ENCODE measurements at regions not wholly inside any gene's neighbourhood (a gene's known extent, or its start where the extent isn't known, plus 50 kb on each side); places are given as distances from the start of the nearest gene placed in this dataset.
"Not testable (repeated sequence)": the region's sequence is repeated elsewhere in the genome, so short reads cannot be mapped to it uniquely, and the experiment has no call there.

- Histone ChIP-seq H3K36me3 (no peaks in the 10 kb centered on the region), H3K4me3 (no peak overlapping the region), H3K27me3 (no peaks in the 10 kb centered on the region), H3K9me3 (no peaks in the 10 kb centered on the region)
- no peak for DNase-seq
Observed at GRCh38 chr2:71992036-71992435, 155.6 kb downstream of the CYP26B1 start.

GRCh38 chr2:71991397-71991796 is 156.3 kb downstream of the CYP26B1 start:
- DNase-seq, result no peak
- Histone ChIP-seq H3K36me3 (no peaks in the 10 kb centered on the region), H3K4me3 (no peak overlapping the region), H3K9me3 (no peaks in the 10 kb centered on the region), H3K27me3 (no peaks in the 10 kb centered on the region)

GRCh38 chr2:71990826-71991225 is 156.8 kb downstream of the CYP26B1 start:
- H3K4me3 ChIP-seq, result no peak overlapping the region
- DNase-seq, result no peak
- no peaks in the 10 kb centered on the region for H3K36me3 ChIP-seq
- H3K9me3 ChIP-seq, result no peaks in the 10 kb centered on the region
- H3K27me3 ChIP-seq, result no peaks in the 10 kb centered on the region

- DNase-seq, result no peak
- Histone ChIP-seq H3K36me3 (no peaks in the 10 kb centered on the region), H3K9me3 (no peaks in the 10 kb centered on the region), H3K4me3 (no peak overlapping the region), H3K27me3 (no peaks in the 10 kb centered on the region)
Observed at GRCh38 chr2:71990122-71990521, 157.5 kb downstream of the CYP26B1 start.

GRCh38 chr2:71989671-71990070 is 158.0 kb downstream of the CYP26B1 start:
- H3K27me3 ChIP-seq, result no peaks in the 10 kb centered on the region
- H3K4me3 ChIP-seq, result no peak overlapping the region
- H3K36me3 ChIP-seq, result no peaks in the 10 kb centered on the region
- no peaks in the 10 kb centered on the region for H3K9me3 ChIP-seq
- DNase-seq, result no peak

GRCh38 chr2:71988170-71988569 is 159.5 kb downstream of the CYP26B1 start:
- Histone ChIP-seq H3K9me3 (no peaks in the 10 kb centered on the region), H3K36me3 (no peaks in the 10 kb centered on the region), H3K4me3 (no peak overlapping the region), H3K27me3 (no peaks in the 10 kb centered on the region)
- no peak for DNase-seq

- DNase-seq, result no peak
- Histone ChIP-seq H3K4me3 (no peak overlapping the region), H3K36me3 (no peaks in the 10 kb centered on the region), H3K9me3 (peaks cover 2% of the 10 kb centered on the region; the same call in 1 of the 2 replicates), H3K27me3 (no peaks in the 10 kb centered on the region)
Observed at GRCh38 chr2:71976685-71977084, 171.0 kb downstream of the CYP26B1 start.

- no peaks in the 10 kb centered on the region for H3K27me3 ChIP-seq
- no peak for DNase-seq
- no peaks in the 10 kb centered on the region for H3K36me3 ChIP-seq
- no peak overlapping the region for H3K4me3 ChIP-seq
- no peaks in the 10 kb centered on the region; the same call in 1 of the 2 replicates for H3K9me3 ChIP-seq
Observed at GRCh38 chr2:71974846-71975245, 172.8 kb downstream of the CYP26B1 start.

GRCh38 chr2:71971493-71971892 is 176.2 kb downstream of the CYP26B1 start:
- DNase-seq, result no peak
- no peaks in the 10 kb centered on the region for H3K36me3 ChIP-seq
- H3K9me3 ChIP-seq, result no peaks in the 10 kb centered on the region
- no peak overlapping the region for H3K4me3 ChIP-seq
- H3K27me3 ChIP-seq, result no peaks in the 10 kb centered on the region

- Histone ChIP-seq H3K27me3 (no peaks in the 10 kb centered on the region), H3K4me3 (no peak overlapping the region), H3K36me3 (no peaks in the 10 kb centered on the region), H3K9me3 (no peaks in the 10 kb centered on the region)
- no peak for DNase-seq
Observed at GRCh38 chr2:71965530-71965929, 182.1 kb downstream of the CYP26B1 start.

- H3K4me3 ChIP-seq, result no peak overlapping the region
- H3K27me3 ChIP-seq, result no peaks in the 10 kb centered on the region
- DNase-seq, result no peak
- H3K9me3 ChIP-seq, result peaks cover 8% of the 10 kb centered on the region
- H3K36me3 ChIP-seq, result no peaks in the 10 kb centered on the region
Observed at GRCh38 chr2:71962911-71963694, 184.6 kb downstream of the CYP26B1 start.

GRCh38 chr2:71962350-71962749 is 185.3 kb downstream of the CYP26B1 start:
- Histone ChIP-seq H3K4me3 (no peak overlapping the region), H3K27me3 (no peaks in the 10 kb centered on the region), H3K9me3 (peaks cover 14% of the 10 kb centered on the region), H3K36me3 (no peaks in the 10 kb centered on the region)
- no peak for DNase-seq

GRCh38 chr2:71961289-71962027 is 186.2 kb downstream of the CYP26B1 start:
- Histone ChIP-seq H3K36me3 (no peaks in the 10 kb centered on the region), H3K27me3 (no peaks in the 10 kb centered on the region), H3K4me3 (no peak overlapping the region), H3K9me3 (peaks cover 15% of the 10 kb centered on the region)
- DNase-seq, result no peak

- Histone ChIP-seq H3K4me3 (no peak overlapping the region), H3K27me3 (no peaks in the 10 kb centered on the region), H3K9me3 (peaks cover 27% of the 10 kb centered on the region), H3K36me3 (no peaks in the 10 kb centered on the region)
- DNase-seq, result no peak
Observed at GRCh38 chr2:71959494-71959893, 188.2 kb downstream of the CYP26B1 start.

- H3K36me3 ChIP-seq, H3K27me3 ChIP-seq, DNase-seq, H3K4me3 ChIP-seq: not testable (repeated sequence)
- peaks cover 27% of the 10 kb centered on the region for H3K9me3 ChIP-seq
Observed at GRCh38 chr2:71958426-71958825, 189.2 kb downstream of the CYP26B1 start.

GRCh38 chr2:71952572-71953188 is 195.0 kb downstream of the CYP26B1 start:
- H3K9me3 ChIP-seq, result peaks cover 14% of the 10 kb centered on the region
- no peak for DNase-seq
- H3K27me3 ChIP-seq, result no peaks in the 10 kb centered on the region
- no peaks in the 10 kb centered on the region for H3K36me3 ChIP-seq
- H3K4me3 ChIP-seq, result no peak overlapping the region

- no peak overlapping the region for H3K4me3 ChIP-seq
- no peak for DNase-seq
- H3K36me3 ChIP-seq, result no peaks in the 10 kb centered on the region
- H3K27me3 ChIP-seq, result no peaks in the 10 kb centered on the region
- peaks cover 12% of the 10 kb centered on the region for H3K9me3 ChIP-seq
Observed at GRCh38 chr2:71951718-71952404, 195.8 kb downstream of the CYP26B1 start.
